ENCODE measurements at regions not wholly inside any gene's neighbourhood (a gene's known extent, or its start where the extent isn't known, plus 50 kb on each side); places are given as distances from the start of the nearest gene placed in this dataset.
"Not testable (repeated sequence)": the region's sequence is repeated elsewhere in the genome, so short reads cannot be mapped to it uniquely, and the experiment has no call there.

- TF ChIP-seq CTCF (conservative IDR thresholded peaks at IDR 0.05; ENCODE audit: low read length), result no peak
- H3K4me3 ChIP-seq (ENCODE audit: low read length), result no peak overlapping the region
- DNase-seq (ENCODE audit: low read depth), result no peak
Observed at GRCh38 chr3:26264708-26265107, 357.9 kb upstream of the LRRC3B start.

DNA sequence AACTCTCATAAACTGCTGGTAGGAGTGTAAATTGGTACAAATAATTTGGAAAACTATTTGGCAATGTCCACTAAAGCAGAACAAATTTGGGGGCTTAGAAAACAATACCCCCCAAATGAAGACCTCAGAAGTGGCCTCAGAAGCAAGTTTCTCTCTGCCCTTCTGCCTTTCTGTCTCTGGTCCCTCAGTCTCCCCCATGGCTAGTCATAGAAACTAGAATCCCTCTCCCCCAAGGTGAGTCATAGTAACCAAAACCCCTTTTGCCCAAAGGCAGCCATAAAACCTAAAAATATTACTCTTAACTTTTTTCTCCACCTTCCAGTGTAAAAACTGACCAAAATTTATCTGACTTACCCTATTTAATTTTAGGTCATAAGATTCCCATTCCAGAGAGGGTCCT lies 350.7 kb upstream of the LRRC3B start:
- no peak for TF ChIP-seq CTCF (conservative IDR thresholded peaks at IDR 0.05; ENCODE audit: low read length)
- no peak overlapping the region for H3K4me3 ChIP-seq (ENCODE audit: low read length)
- no peak for DNase-seq (ENCODE audit: low read depth)

DNA sequence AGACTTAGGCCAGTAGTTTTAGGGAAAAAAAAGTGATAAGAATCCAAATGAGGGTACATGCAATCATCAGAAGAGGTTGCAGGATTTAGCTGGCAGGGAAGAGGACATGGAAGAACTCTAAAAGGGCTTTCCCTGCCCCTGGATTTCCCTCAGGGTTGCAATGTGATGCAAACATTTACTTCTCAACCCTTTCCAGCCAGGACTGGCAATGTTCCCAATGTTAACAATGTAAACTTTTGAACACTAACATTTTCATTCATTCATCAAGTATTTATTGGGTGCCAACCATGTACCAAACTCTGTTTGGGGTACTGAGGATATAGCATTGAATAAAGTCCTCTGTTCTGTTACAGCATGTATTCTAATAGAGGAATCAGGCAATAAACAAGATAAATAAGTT lies 349.4 kb upstream of the LRRC3B start:
- no peak for TF ChIP-seq CTCF (conservative IDR thresholded peaks at IDR 0.05; ENCODE audit: low read length)
- no peak overlapping the region for H3K4me3 ChIP-seq (ENCODE audit: low read length)
- DNase-seq (ENCODE audit: low read depth), result no peak

DNA sequence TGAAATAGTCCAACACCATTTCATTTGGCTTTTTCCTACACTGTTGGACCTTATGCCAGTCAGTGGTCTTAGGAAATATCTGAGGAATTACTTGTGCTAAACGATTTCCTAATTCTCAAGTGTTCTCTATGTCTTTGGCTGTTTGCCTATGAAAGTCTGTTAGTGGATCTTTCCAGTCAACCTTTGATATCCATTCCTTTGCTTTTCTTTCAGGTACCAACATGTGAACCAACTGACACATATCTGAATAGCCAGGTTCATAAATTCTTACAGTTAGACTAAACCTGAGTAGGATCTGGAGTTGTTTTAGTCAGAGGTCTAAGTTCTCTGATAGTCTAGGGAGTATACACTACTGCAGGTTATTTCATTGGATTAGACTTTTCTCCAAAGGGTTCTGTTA lies 343.5 kb upstream of the LRRC3B start:
- TF ChIP-seq CTCF (conservative IDR thresholded peaks at IDR 0.05; ENCODE audit: low read length), result no peak
- no peak for DNase-seq (ENCODE audit: low read depth)
- no peak overlapping the region for H3K4me3 ChIP-seq (ENCODE audit: low read length)

- DNase-seq (ENCODE audit: low read depth), result no peak
- no peak overlapping the region for H3K4me3 ChIP-seq (ENCODE audit: low read length)
- TF ChIP-seq CTCF (conservative IDR thresholded peaks at IDR 0.05; ENCODE audit: low read length), result no peak
Observed at GRCh38 chr3:26280517-26280916, 342.1 kb upstream of the LRRC3B start.

DNA sequence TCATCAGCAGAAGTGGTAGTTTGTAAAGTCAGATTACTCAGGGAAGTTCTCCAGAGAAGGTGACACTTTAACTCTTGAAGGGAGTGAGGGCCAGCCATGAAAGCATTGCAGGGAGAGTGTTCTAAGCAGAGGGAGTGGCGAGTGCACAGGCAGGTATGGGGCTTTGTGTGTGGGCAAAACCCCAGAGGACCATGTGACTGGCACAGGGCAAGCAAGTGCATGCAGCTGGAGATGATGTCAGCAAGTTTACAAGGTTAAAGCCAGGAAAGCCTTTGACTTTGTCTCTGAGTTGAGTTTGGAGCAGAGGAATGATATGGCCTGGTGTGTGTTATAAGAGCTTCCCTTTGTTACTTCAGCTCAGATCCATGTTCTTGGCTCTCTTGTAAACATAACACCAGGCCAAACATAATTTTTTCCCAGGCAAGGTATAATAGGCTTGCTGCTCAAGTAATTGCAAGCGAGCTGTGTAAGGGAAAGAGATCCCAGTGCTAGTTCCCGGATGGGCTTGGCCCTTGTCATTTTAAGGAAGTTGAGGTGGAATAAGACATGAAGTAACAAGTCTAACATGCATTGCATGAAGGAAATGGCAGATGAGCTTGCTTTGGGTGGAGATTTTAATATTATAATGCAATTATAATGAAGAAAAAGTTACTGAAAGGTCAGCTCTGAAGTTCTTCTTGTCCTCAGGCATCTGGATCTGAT lies 341.1 kb upstream of the LRRC3B start:
- DNase-seq (ENCODE audit: low read depth), result no peak
- no peak overlapping the region for H3K4me3 ChIP-seq (ENCODE audit: low read length)
- no peak for TF ChIP-seq CTCF (conservative IDR thresholded peaks at IDR 0.05; ENCODE audit: low read length)

DNA sequence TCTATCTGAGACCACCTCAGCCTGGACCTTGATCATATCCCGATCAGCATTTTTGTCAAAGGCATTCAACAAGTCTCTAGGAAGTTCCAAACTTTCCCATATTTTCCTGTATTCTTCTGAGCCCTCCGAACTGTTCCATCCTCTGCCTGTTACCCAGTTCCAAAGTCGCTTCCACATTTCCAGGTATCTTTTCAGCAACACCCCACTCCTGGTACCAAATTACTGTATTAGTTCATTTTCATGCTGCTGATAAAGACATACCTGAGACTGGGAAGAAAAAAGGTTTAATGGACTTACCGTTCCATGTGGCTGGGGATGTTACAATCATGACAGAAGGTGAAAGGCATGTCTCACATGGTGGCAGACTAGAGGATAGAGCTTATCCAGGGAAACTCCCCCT lies 338.1 kb upstream of the LRRC3B start:
- not testable (repeated sequence) for H3K4me3 ChIP-seq (ENCODE audit: low read length); DNase-seq (ENCODE audit: low read depth)

DNA sequence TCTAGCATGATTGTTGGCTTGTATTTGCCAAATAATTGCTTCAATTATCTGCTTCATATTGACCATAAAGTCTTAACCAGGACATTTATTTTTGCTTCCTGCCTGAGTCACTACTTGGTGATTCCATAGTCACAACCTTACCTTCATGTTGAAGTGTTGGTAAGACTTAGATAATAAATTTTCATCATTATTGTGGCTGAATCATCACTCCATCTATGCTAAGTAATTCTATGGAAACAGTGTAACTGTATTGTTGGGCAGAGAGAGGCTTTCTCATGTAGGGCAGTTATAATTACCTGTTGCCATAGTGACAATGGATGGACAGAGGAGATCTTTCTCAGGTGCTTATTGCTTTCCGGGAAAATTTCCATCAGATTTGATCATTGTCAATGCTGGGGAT lies 330.7 kb upstream of the LRRC3B start:
- no peak for TF ChIP-seq CTCF (conservative IDR thresholded peaks at IDR 0.05; ENCODE audit: low read length)
- no peak overlapping the region for H3K4me3 ChIP-seq (ENCODE audit: low read length)
- DNase-seq (ENCODE audit: low read depth), result no peak
